Lung (tissue), 11 donors: ENCODE measurements at regions not wholly inside any gene's neighbourhood (a gene's known extent, or its start where the extent isn't known, plus 50 kb on each side); places are given as distances from the start of the nearest gene placed in this dataset.

Experiments used
- ATAC-seq: fragments of 200-7000 bp; cut with Tn5 transposase; one replicate; pipeline ENCODE4 v1.9.1; 2020; ENCODE audit warnings: moderate number of reproducible peaks; ENCODE audit not compliant: insufficient read depth, low FRiP score
- DNase-seq, 3 donors: peaks; one replicate each; pipeline ENCODE4 v3.0.0-alpha.2; 2013 to 2017
- H3K27ac ChIP-seq, 2 donors: one replicate each; pipeline ENCODE4 v1.5.1; 2013; ENCODE audit warnings: mild to moderate bottlenecking in 2 of 2, moderate library complexity in 2 of 2, control low read depth in 1 of 2, inconsistent platforms in 1 of 2, low read depth in 1 of 2, low read length in 1 of 2
- H3K27me3 ChIP-seq, 3 donors: one replicate each; pipeline ENCODE4 v1.5.1; 2013; ENCODE audit warnings: low read length in 2 of 3; ENCODE audit not compliant: control insufficient read depth in 3 of 3, insufficient read depth in 3 of 3
- H3K36me3 ChIP-seq, 4 donors: one replicate each; pipeline ENCODE4 v1.5.1; 2013; ENCODE audit warnings: low read length in 4 of 4, mild to moderate bottlenecking in 1 of 4, moderate library complexity in 1 of 4; ENCODE audit not compliant: control insufficient read depth in 4 of 4, insufficient read depth in 4 of 4
- H3K4me1 ChIP-seq, 5 donors: one replicate each; pipeline ENCODE4 v1.5.1; 2013; ENCODE audit warnings: low read length in 5 of 5, mild to moderate bottlenecking in 2 of 5, moderate library complexity in 1 of 5; ENCODE audit not compliant: control insufficient read depth in 5 of 5, insufficient read depth in 5 of 5
- H3K4me3 ChIP-seq: one replicate; pipeline ENCODE4 v1.5.1; 2013; ENCODE audit warnings: mild to moderate bottlenecking, control low read depth, moderate library complexity
- H3K9ac ChIP-seq, 2 donors: one replicate each; pipeline ENCODE4 v1.5.1; 2013; ENCODE audit warnings: low read length in 2 of 2, control low read depth in 1 of 2; ENCODE audit not compliant: insufficient read depth in 1 of 2
- H3K9me3 ChIP-seq, 4 donors: one replicate each; pipeline ENCODE4 v1.5.1; 2013; ENCODE audit warnings: low read length in 3 of 4, mild to moderate bottlenecking in 1 of 4, moderate library complexity in 1 of 4; ENCODE audit not compliant: control insufficient read depth in 4 of 4, insufficient read depth in 3 of 4
- CTCF ChIP-seq: IDR thresholded peaks from 2 replicates; pipeline ENCODE4 v1.5.1; 2012; ENCODE audit warnings: mild to moderate bottlenecking; ENCODE audit errors: control extremely low read depth, extremely low read depth
- WGBS, 2 donors: extraction: QIAGEN DNeasy Blood & Tissue Kit; methylation state at CpG; one replicate each; pipeline ENCODE4 v1.1.7; 2013; 5-methylcytosine and 5-hydroxymethylcytosine counted together
- donor health status: control.
- donor health status: control.
- donor health status: Bipolar disorder and iron deficiency.
- donor health status: healthy.
- donor health status: DM: yes; HTN: yes; CAD: no.

- Histone ChIP-seq H3K27ac (no peak overlapping the region), H3K9me3 (no peaks in the 10 kb centered on the region), H3K4me3 (no peak overlapping the region), H3K9ac (no peak overlapping the region), H3K27me3 (no peaks in the 10 kb centered on the region), H3K4me1 (peaks cover 0 to 3% (median 2%) of the 10 kb centered on the region in 5 donors), H3K36me3 (no peaks in the 10 kb centered on the region)
- DNase-seq: no peak
- no peak for ATAC-seq
- no peak for TF ChIP-seq CTCF
These were observed 427.1 kb downstream of the RPS29 start for GRCh38 chr14:49159081-49159480.

- ATAC-seq: no peak
- Histone ChIP-seq H3K27ac (no peak overlapping the region), H3K9ac (no peak overlapping the region), H3K4me3 (no peak overlapping the region), H3K4me1 (no peaks in the 10 kb centered on the region), H3K36me3 (no peaks in the 10 kb centered on the region), H3K27me3 (no peaks in the 10 kb centered on the region), H3K9me3 (no peaks in the 10 kb centered on the region)
- 54 to 59% methylated on average over 1 of the region's 1 CpG for WGBS, 2 donors
- no peak for TF ChIP-seq CTCF
- DNase-seq: no peak
These were observed 446.6 kb downstream of the RPS29 start for GRCh38 chr14:49139593-49139992.

GRCh38 chr14:49134940-49135339, 451.2 kb downstream of the RPS29 start:
- Histone ChIP-seq H3K27ac (no peak overlapping the region), H3K4me1 (no peaks in the 10 kb centered on the region), H3K9ac (no peak overlapping the region), H3K4me3 (no peak overlapping the region), H3K9me3 (peaks cover 0 to 3% (median 0%) of the 10 kb centered on the region in 4 donors), H3K36me3 (no peaks in the 10 kb centered on the region), H3K27me3 (no peaks in the 10 kb centered on the region)
- 25 to 33% methylated on average over 3 of the region's 3 CpGs for WGBS, 2 donors
- no peak for ATAC-seq
- DNase-seq: peak; percentile 38 to 65 (median 61)
- TF ChIP-seq CTCF: no peak

- Histone ChIP-seq H3K27ac (no peak overlapping the region), H3K9me3 (no peaks in the 10 kb centered on the region), H3K4me3 (no peak overlapping the region), H3K27me3 (no peaks in the 10 kb centered on the region), H3K36me3 (no peaks in the 10 kb centered on the region), H3K9ac (no peak overlapping the region), H3K4me1 (no peaks in the 10 kb centered on the region)
- WGBS, 2 donors: 81 to 88% methylated on average over 5 of the region's 5 CpGs
- DNase-seq (no peak), ATAC-seq (no peak)
- no peak for TF ChIP-seq CTCF
These were observed 464.9 kb downstream of the RPS29 start for GRCh38 chr14:49121246-49121645.
